GM23248 (cell line): ENCODE measurements at regions not wholly inside any gene's neighbourhood (a gene's known extent, or its start where the extent isn't known, plus 50 kb on each side); places are given as distances from the start of the nearest gene placed in this dataset.

ENCODE experiments used
- EZH2 ChIP-seq: fragments of 200-600 bp; sonication (generic); IDR thresholded peaks from 2 replicates; pipeline ENCODE4 v1.6.1; 2018; ENCODE audit warnings: antibody characterized with exemption, mild to moderate bottlenecking; ENCODE audit not compliant: insufficient read depth, poor library complexity, severe bottlenecking
- EZH2phosphoT487 ChIP-seq: fragments of 200-600 bp; sonication (generic); IDR thresholded peaks from 2 replicates; pipeline ENCODE4 v1.6.1; 2018; ENCODE audit warnings: antibody characterized with exemption, moderate library complexity, mild to moderate bottlenecking, low read depth; ENCODE audit not compliant: insufficient read depth

- TF ChIP-seq EZH2 = no peak
- TF ChIP-seq EZH2phosphoT487 = no peak
These were observed 262.5 kb upstream of the ATP10A start for GRCh38 chr15:26125664-26126063.
